Hepatocyte (in vitro differentiated cells): ENCODE measurements at regions not wholly inside any gene's neighbourhood (a gene's known extent, or its start where the extent isn't known, plus 50 kb on each side); places are given as distances from the start of the nearest gene placed in this dataset.

Source experiments
- CTCF ChIP-seq: fragments of 200-600 bp; sonication (generic); IDR thresholded peaks from 2 replicates; pipeline ENCODE4 v1.5.1; 2016; ENCODE audit warnings: antibody characterized with exemption, mild to moderate bottlenecking; ENCODE audit not compliant: poor library complexity
- EZH2 ChIP-seq: fragments of 200-600 bp; sonication (generic); IDR thresholded peaks from 2 replicates; pipeline ENCODE4 v1.6.1; 2016; ENCODE audit warnings: antibody characterized with exemption, mild to moderate bottlenecking, borderline replicate concordance
- EZH2phosphoT487 ChIP-seq: fragments of 200-600 bp; sonication (generic); IDR thresholded peaks from one replicate; pipeline ENCODE4 v1.6.1; 2018; ENCODE audit warnings: antibody characterized with exemption, mild to moderate bottlenecking, low read depth, moderate library complexity; ENCODE audit not compliant: unreplicated experiment, severe bottlenecking

- TF ChIP-seq CTCF (no peak), EZH2 (no peak), EZH2phosphoT487 (no peak)
Measured at GRCh38 chr4:18296411-18296810, 274.9 kb upstream of the LCORL start.
